ENCODE measurements at regions not wholly inside any gene's neighbourhood (a gene's known extent, or its start where the extent isn't known, plus 50 kb on each side); places are given as distances from the start of the nearest gene placed in this dataset.

DNA sequence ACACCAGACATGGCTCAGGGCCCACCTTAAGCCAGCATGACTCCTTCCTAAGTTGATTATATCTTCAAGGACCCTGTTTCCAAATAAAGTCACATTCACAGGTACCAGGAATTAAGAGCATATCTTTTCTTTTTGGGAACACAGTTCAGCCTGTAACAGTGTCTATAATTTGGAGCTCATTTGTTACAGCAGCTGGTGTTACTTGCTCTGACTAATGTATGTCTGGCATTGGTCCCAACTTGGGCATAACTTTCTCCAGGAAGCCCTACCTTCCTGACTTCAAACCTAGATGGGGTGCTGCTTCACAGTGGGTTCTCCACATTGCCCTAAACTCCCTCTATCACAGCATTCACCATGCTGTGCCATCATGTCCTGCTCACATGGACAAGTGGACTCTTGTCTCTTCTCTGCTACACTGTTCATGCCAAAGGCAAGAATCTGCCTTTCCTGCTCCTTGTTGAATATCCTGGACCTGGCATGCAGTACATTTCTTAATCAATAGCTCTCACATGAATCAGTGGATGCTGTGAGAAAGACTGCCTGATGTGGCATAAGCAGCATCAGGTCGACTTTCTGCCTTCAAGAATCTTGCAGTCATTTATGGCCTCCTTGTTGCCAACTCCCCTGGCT, 117.4 kb upstream of the FOXA2 start:
- H4K20me1 ChIP-seq (ENCODE audit: control insufficient read depth, insufficient read depth, insufficient read length), result no peaks in the 10 kb centered on the region
- H3K56ac ChIP-seq (ENCODE audit: insufficient read length, low read depth, low read length), result no peak overlapping the region
- no peak overlapping the region for H2AK5ac ChIP-seq (ENCODE audit: insufficient read length, low read length)
- no peak overlapping the region for H3K4ac ChIP-seq (ENCODE audit: low read depth, low read length)
- no peak overlapping the region for H4K91ac ChIP-seq (ENCODE audit: insufficient read length, low read depth, low read length)
- H3K9me3 Mint-ChIP-seq, result peaks cover 4 to 7% of the 10 kb centered on the region in 2 experiments; a peak in 3 of 5 replicates
- no peaks in the 10 kb centered on the region for H3K23me2 ChIP-seq (ENCODE audit: insufficient read length, low read depth, low read length, poor library complexity, severe bottlenecking)
- no peak overlapping the region for H2BK20ac ChIP-seq (ENCODE audit: low read depth, low read length, poor library complexity, severe bottlenecking)
- H3T11ph ChIP-seq (ENCODE audit: low read length), result no peak overlapping the region
- H3K18ac ChIP-seq (ENCODE audit: insufficient read length, low read depth, low read length), result no peak overlapping the region
- no peak overlapping the region for H3K9ac ChIP-seq (ENCODE audit: extremely low read depth, insufficient read length, low read length)
- DNase-seq, result no peak
- no peaks in the 10 kb centered on the region for H3K4me1 ChIP-seq (ENCODE audit: insufficient read depth, low read length)
- TF ChIP-seq, protein P1, sequence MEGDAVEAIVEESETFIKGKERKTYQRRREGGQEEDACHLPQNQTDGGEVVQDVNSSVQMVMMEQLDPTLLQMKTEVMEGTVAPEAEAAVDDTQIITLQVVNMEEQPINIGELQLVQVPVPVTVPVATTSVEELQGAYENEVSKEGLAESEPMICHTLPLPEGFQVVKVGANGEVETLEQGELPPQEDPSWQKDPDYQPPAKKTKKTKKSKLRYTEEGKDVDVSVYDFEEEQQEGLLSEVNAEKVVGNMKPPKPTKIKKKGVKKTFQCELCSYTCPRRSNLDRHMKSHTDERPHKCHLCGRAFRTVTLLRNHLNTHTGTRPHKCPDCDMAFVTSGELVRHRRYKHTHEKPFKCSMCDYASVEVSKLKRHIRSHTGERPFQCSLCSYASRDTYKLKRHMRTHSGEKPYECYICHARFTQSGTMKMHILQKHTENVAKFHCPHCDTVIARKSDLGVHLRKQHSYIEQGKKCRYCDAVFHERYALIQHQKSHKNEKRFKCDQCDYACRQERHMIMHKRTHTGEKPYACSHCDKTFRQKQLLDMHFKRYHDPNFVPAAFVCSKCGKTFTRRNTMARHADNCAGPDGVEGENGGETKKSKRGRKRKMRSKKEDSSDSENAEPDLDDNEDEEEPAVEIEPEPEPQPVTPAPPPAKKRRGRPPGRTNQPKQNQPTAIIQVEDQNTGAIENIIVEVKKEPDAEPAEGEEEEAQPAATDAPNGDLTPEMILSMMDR (conservative IDR thresholded peaks at IDR 0.05), result no peak
- no peak overlapping the region for H2BK5ac ChIP-seq (ENCODE audit: insufficient read length, low read length)
- no peaks in the 10 kb centered on the region for H3K79me2 ChIP-seq (ENCODE audit: insufficient read depth, low read length)
- no peak overlapping the region for H3K4me3 Mint-ChIP-seq
- no peak overlapping the region for H3K23ac ChIP-seq (ENCODE audit: insufficient read length, low read depth, low read length)
- H3K27me3 Mint-ChIP-seq (ENCODE audit: low read depth), result peaks cover 14% of the 10 kb centered on the region
- H3K27me3 ChIP-seq (ENCODE audit: insufficient read depth, low read length), result no peaks in the 10 kb centered on the region
- 0 out of 7 replicates have a peak, but pooled peaks cover 0 to 2% (median 0%) of the 10 kb centered on the region in 3 experiments for H3K36me3 Mint-ChIP-seq (ENCODE audit: insufficient read depth in 1 of 3, low read depth in 3 of 3)
- no peaks in the 10 kb centered on the region for H3K79me1 ChIP-seq (ENCODE audit: insufficient read depth, low read depth, low read length, poor library complexity, severe bottlenecking)
- no peak overlapping the region for H3K27ac ChIP-seq (ENCODE audit: insufficient read length, low read depth, low read length)
- no peak overlapping the region for H2BK15ac ChIP-seq (ENCODE audit: low read depth, low read length)
- H4K8ac ChIP-seq (replicated peaks; ENCODE audit: insufficient read length, low read depth, low read length), result no peak overlapping the region
- no peak overlapping the region for H4K5ac ChIP-seq (ENCODE audit: insufficient read length, low read depth, low read length)
- no peak overlapping the region for H2BK12ac ChIP-seq (ENCODE audit: insufficient read length, low read depth, low read length)
- no peaks in the 10 kb centered on the region for H3K9me3 ChIP-seq (ENCODE audit: control insufficient read depth, low read depth, low read length)
- no peak overlapping the region for H3K27ac Mint-ChIP-seq
- H3K4me2 ChIP-seq (ENCODE audit: insufficient read depth, insufficient read length, low read length), result no peak overlapping the region
- H2AFZ ChIP-seq (ENCODE audit: low read length), result no peak overlapping the region
- H3K14ac ChIP-seq (ENCODE audit: insufficient read depth, low read length), result no peak overlapping the region
- no CpG with 5 or more reads among the region's 1 CpG for WGBS (ENCODE audit: extremely low coverage, insufficient read length, low lambda C conversion rate)
- no peak overlapping the region for H2BK120ac ChIP-seq (ENCODE audit: low read depth, low read length, poor library complexity, severe bottlenecking)
- no peaks in the 10 kb centered on the region for H3K4me1 Mint-ChIP-seq
